Tibial nerve (tissue), 4 donors: ENCODE measurements at regions not wholly inside any gene's neighbourhood (a gene's known extent, or its start where the extent isn't known, plus 50 kb on each side); places are given as distances from the start of the nearest gene placed in this dataset.
"Not testable (repeated sequence)": the region's sequence is repeated elsewhere in the genome, so short reads cannot be mapped to it uniquely, and the experiment has no call there.

Experiments used
- DNase-seq, 2 donors: peaks; one replicate each; pipeline ENCODE4 v3.0.0-alpha.2; 2019; ENCODE audit warnings: low spot score in 2 of 2
- H3K27ac ChIP-seq, 4 donors: fragments of 200-600 bp; sonication (generic) in 3 of 4; one replicate each; pipeline ENCODE4 v1.5.1; 2017 to 2019; ENCODE audit warnings: mild to moderate bottlenecking in 1 of 4
- H3K27me3 ChIP-seq, 2 donors: fragments of 200-600 bp; sonication (generic) in 1 of 2; one replicate each; pipeline versions ENCODE4 v1.5.1 to v1.6.0; 2017 to 2019
- H3K36me3 ChIP-seq, 3 donors: fragments of 200-600 bp; sonication (generic); one replicate each; pipeline ENCODE4 v1.5.1; 2018 to 2019
- H3K4me1 ChIP-seq, 4 donors: fragments of 200-600 bp; sonication (generic) in 3 of 4; one replicate each; pipeline ENCODE4 v1.5.1; 2017 to 2019
- H3K4me3 ChIP-seq, 4 donors: fragments of 200-600 bp; sonication (generic) in 3 of 4; one replicate each; pipeline ENCODE4 v1.5.1; 2017 to 2019; ENCODE audit warnings: mild to moderate bottlenecking in 1 of 4, moderate library complexity in 1 of 4
- H3K9me3 ChIP-seq, 4 donors: fragments of 200-600 bp; sonication (generic) in 3 of 4; one replicate each; pipeline ENCODE4 v1.5.1; 2017 to 2019
- EP300 ChIP-seq, 2 donors: sonication (generic); formaldehyde crosslinking; IDR thresholded peaks; one replicate each; pipeline ENCODE4 v1.6.1; 2017; ENCODE audit warnings: antibody characterized with exemption in 2 of 2, mild to moderate bottlenecking in 1 of 2
- POLR2A ChIP-seq, 2 donors: fragments of 450-650 bp; IDR thresholded peaks; one replicate each; pipeline ENCODE4 v1.6.1; 2017; ENCODE audit warnings: antibody characterized with exemption in 2 of 2, mild to moderate bottlenecking in 2 of 2, moderate library complexity in 2 of 2
- WGBS, 2 donors: methylation state at CpG; one replicate each; pipeline ENCODE4 v1.1.5; 2018; 5-methylcytosine and 5-hydroxymethylcytosine counted together
- TF ChIP-seq, protein P1 (sequence below), 5 experiments: fragments of 200-600 bp in 3 of 5; fragments of 450-650 bp in 2 of 5; sonication (generic) in 3 of 5; IDR thresholded peaks; one replicate each; pipeline ENCODE4 v1.5.1; 2016 to 2019; ENCODE audit warnings: antibody characterized with exemption in 5 of 5, mild to moderate bottlenecking in 3 of 5, moderate library complexity in 2 of 5

DNA sequence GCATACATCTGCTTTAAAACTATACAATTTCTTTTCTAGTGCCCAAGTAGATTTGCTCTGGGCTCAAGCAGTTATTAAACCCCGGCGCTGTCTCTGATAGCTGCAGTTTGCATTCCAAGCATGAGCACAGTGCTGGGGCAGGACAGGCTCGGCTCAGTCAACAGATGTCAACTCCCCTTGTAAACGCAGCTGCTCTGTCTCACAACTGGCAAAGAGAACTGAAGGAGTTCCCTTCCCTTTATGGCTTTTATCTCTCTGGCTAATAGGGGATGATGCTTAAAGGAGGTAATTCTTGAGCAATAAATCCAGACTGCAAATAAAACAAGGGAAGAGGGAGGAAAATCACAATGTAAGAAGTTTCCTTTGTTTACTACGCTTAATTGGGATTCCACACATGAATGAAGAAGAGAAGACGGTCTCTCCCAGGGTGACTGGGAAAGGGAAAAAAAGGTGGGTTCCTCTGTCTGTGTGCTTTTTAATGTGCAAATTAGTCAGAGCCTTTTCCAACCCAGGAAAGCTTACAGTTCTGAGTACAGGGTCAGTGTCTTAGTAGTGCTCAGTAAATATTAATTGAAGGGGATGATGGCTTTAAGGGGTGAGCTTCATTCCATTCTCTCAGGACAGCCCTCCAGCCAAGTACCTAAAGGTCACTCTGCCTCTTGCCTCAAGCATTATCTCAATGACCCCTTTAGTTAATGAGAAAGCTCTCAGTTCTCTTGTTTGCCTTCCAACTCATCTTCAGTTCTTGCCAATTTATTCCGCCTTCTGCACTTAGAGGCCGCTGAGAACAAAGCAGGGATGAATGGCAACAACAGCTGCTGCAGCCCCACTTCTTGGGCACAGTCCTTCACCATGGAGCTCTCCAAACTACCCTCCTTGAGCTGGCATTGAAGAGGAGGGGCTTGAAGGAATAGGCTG lies 155.7 kb upstream of the JADE1 start:
- WGBS, 2 donors: 40 to 42% methylated on average over 8 of the region's 8 CpGs

DNA sequence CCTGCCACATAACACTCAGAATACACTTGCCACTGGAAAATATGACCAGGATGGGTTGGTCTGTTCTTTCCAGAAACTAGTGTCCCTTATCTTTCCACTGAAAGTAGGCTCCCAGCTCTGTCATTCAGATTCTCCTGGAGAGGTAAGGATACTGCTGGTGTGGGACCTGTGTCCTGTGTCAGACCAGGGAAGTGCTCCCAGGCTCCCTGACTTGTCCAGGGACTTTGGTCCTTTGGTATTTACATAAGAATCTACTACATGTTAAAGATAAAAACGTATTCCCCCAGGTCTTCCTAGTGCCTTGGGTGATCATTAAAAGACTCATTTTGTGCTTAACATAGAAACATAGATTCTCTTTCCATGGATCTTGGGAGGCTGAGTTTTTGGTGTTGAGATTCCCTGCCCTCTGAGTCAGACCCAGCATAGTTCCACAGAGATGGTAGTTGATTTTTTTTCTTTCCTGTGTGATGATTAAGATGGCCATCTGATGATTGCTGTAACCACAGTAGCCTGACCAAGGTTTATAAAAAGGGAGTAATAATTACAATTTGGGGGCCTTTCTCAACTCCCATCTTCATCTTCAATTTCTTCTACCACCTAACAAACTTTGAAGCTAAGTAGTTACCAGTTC lies 159.8 kb upstream of the JADE1 start:
- Histone ChIP-seq H3K36me3 (no peaks in the 10 kb centered on the region), H3K27ac (no peak overlapping the region), H3K4me1 (peaks cover 0 to 7% (median 3%) of the 10 kb centered on the region in 4 donors), H3K9me3 (peaks cover 0 to 7% (median 0%) of the 10 kb centered on the region in 4 donors), H3K27me3 (no peaks in the 10 kb centered on the region), H3K4me3 (no peak overlapping the region)
- no peak for TF ChIP-seq POLR2A (IDR thresholded peaks at IDR 0.05)
- no peak for TF ChIP-seq EP300 (IDR thresholded peaks at IDR 0.05)
- TF ChIP-seq, protein P1, sequence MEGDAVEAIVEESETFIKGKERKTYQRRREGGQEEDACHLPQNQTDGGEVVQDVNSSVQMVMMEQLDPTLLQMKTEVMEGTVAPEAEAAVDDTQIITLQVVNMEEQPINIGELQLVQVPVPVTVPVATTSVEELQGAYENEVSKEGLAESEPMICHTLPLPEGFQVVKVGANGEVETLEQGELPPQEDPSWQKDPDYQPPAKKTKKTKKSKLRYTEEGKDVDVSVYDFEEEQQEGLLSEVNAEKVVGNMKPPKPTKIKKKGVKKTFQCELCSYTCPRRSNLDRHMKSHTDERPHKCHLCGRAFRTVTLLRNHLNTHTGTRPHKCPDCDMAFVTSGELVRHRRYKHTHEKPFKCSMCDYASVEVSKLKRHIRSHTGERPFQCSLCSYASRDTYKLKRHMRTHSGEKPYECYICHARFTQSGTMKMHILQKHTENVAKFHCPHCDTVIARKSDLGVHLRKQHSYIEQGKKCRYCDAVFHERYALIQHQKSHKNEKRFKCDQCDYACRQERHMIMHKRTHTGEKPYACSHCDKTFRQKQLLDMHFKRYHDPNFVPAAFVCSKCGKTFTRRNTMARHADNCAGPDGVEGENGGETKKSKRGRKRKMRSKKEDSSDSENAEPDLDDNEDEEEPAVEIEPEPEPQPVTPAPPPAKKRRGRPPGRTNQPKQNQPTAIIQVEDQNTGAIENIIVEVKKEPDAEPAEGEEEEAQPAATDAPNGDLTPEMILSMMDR (IDR thresholded peaks at IDR 0.05): no peak
- DNase-seq: no peak
- 47 to 67% methylated on average over 1 of the region's 1 CpG for WGBS, 2 donors

More for the DNA sequence above, 155.7 kb upstream of the JADE1 start:
- DNase-seq: peak in 1 of 2 donors; percentile 42
- Histone ChIP-seq H3K4me3 (no peak overlapping the region), H3K4me1 (peaks cover 0 to 12% (median 6%) of the 10 kb centered on the region in 4 donors), H3K9me3 (peaks cover 0 to 8% (median 0%) of the 10 kb centered on the region in 4 donors), H3K27ac (peak overlapping the region in 3 of 4 donors; percentile 2 to 42 (median 18)), H3K36me3 (no peaks in the 10 kb centered on the region), H3K27me3 (no peaks in the 10 kb centered on the region)
- TF ChIP-seq EP300 (IDR thresholded peaks at IDR 0.05) (peak in 1 of 2 donors; percentile 35), POLR2A (IDR thresholded peaks at IDR 0.05) (no peak)
- TF ChIP-seq, protein P1 (IDR thresholded peaks at IDR 0.05): no peak

DNA sequence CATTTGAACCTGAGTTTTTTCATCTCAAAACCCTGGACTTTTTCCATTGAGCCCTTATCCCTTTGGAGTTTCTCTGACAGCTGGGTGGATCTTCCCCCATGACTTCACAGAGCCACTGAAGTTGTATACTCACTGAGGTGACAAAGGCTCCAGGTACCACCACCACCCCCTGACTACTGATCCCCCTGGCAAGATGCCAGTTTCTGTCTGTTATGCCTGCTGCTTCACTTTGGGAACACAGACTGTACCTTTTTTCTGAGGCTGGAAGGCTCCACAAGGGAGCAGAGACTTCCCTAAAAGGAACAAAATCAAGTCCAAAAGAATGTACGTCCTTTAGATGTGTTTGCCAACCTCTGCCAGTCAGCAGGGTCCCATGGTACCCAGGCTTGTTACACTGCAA lies 160.3 kb upstream of the JADE1 start:
- DNase-seq: no peak
- TF ChIP-seq POLR2A (IDR thresholded peaks at IDR 0.05): no peak
- TF ChIP-seq EP300 (IDR thresholded peaks at IDR 0.05): no peak
- TF ChIP-seq, protein P1 (IDR thresholded peaks at IDR 0.05): no peak
- Histone ChIP-seq H3K36me3 (no peaks in the 10 kb centered on the region), H3K4me1 (peaks cover 0 to 6% (median 3%) of the 10 kb centered on the region in 4 donors), H3K9me3 (peaks cover 0 to 2% (median 0%) of the 10 kb centered on the region in 4 donors), H3K27me3 (no peaks in the 10 kb centered on the region), H3K4me3 (no peak overlapping the region), H3K27ac (no peak overlapping the region)
- WGBS, 2 donors: 53 to 83% methylated on average over 1 of the region's 1 CpG

DNA sequence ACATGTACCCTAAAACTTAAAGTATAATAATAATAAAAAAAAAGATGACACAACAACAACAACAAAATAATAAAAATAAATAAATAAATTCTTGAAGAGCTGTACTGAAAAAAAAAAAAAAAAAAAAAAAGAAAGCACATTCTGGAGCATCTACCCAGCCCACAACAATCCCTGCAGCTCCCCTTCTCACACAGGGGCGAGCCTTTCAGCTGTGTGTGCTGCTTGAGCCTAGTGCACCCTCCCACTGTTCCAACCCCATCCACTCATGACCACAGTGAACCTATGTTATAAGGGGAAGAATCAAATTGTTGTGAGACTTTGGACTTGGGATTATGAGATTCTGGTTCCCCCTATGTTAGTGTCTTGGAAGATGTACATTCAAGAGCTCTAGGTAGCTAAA lies 161.5 kb upstream of the JADE1 start:
- H3K4me3 ChIP-seq: no peak overlapping the region
- no peaks in the 10 kb centered on the region for H3K9me3 ChIP-seq
- H3K36me3 ChIP-seq: no peaks in the 10 kb centered on the region
- H3K4me1 ChIP-seq: no peaks in the 10 kb centered on the region
- no peak overlapping the region for H3K27ac ChIP-seq
- 100% methylated on average over 1 of the region's 1 CpG for WGBS, 2 donors
- no peaks in the 10 kb centered on the region for H3K27me3 ChIP-seq
- no peak for DNase-seq
- TF ChIP-seq EP300 (IDR thresholded peaks at IDR 0.05) (no peak), POLR2A (IDR thresholded peaks at IDR 0.05) (no peak)
- TF ChIP-seq, protein P1 (IDR thresholded peaks at IDR 0.05): no peak

DNA sequence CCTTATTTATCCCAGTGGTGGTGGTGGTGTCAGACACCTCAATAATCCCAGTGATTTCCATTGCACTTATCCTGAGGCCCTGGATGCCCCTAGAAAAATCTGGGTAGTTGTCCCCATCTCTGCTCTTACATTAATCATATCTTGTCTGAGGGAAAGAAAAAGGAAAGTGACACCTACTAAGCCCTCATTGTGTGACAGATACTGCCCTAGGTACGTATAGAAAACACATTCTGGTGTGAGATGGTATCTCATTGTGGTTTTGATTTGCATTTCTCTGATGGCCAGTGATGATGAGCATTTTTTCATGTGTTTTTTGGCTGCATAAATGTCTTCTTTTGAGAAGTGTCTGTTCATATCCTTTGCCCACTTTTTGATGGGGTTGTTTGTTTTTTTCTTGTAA lies 162.6 kb upstream of the JADE1 start:
- H3K4me3 ChIP-seq, H3K27me3 ChIP-seq, DNase-seq, H3K4me1 ChIP-seq, H3K9me3 ChIP-seq, H3K36me3 ChIP-seq, H3K27ac ChIP-seq: not testable (repeated sequence)
- 79 to 92% methylated on average over 1 of the region's 1 CpG for WGBS, 2 donors

DNA sequence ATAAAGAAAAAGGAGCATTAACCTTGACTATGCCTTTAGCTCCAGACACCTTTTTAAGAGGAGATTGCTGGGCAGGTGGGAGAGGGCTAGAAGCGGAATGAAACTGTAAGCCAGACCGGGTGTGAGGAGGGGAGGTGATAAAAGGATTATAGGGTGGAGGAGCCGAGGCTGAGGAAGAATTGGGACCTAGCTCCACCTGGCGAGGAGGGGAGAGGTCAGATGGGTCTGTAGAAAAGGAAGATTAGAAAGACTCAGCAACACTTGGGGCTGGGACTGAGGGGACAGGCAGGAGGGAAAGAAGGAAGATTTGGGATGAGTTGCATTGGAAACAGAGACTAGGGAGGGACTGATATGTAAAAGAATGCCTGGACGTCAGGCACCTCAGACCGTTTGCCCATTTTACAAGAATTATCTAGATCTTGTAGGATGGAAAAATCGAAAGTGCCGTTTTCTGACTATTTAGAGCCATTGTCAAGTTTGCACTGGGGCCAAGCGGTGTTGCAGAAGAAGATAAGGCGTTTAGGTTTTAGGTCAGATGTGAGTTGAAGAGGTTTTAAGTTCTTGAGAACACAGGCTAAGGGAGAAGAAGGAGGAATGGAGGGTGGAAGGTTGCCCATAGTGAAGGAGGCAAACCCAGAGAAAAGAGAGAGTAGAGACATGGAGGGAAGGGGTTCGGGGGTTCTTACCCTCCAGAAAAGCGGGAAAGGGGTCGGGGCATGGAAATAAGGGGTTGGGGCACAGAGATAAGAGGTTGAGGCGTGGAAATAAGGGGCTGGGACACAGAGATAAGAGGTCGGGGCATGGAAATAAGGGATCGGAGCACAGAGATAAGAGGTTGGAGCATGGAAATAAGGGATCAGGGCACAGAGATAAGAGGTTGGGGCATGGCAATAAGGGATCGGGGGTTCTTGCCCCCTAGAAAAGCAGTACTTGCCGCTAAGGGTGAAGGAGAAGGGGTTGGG lies 164.5 kb upstream of the JADE1 start:
- H3K4me1 ChIP-seq, DNase-seq: not testable (repeated sequence)
- WGBS, 2 donors: 83% methylated on average over 18 of the region's 18 CpGs

DNA sequence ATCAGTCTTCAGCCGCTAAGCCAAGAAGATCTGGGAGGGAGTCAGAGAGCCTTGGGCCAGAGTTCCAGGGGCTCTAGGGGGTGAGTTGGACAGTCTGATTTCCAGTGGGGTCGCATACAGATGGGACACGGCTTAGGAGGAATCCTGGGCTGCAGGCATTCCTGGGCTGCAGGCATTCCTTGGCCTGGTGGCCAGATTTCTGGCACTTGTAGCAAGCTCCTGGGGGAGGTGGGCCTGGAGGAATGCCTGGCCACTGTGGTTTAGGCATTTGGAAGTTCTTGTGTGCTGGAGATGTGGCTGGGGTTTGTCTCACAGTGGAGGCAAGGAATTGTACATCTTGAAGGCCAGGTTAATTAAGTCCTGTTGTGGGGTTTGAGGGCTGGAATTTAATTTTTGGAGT lies 165.4 kb upstream of the JADE1 start:
- not testable (repeated sequence) for H3K27me3 ChIP-seq, H3K9me3 ChIP-seq, H3K4me3 ChIP-seq, DNase-seq, H3K4me1 ChIP-seq, H3K27ac ChIP-seq, H3K36me3 ChIP-seq
- 81 to 83% methylated on average over 3 of the region's 3 CpGs for WGBS, 2 donors

More for the DNA sequence above, 164.5 kb upstream of the JADE1 start:
- not testable (repeated sequence) for H3K27me3 ChIP-seq, H3K27ac ChIP-seq, H3K9me3 ChIP-seq, H3K36me3 ChIP-seq, H3K4me3 ChIP-seq

DNA sequence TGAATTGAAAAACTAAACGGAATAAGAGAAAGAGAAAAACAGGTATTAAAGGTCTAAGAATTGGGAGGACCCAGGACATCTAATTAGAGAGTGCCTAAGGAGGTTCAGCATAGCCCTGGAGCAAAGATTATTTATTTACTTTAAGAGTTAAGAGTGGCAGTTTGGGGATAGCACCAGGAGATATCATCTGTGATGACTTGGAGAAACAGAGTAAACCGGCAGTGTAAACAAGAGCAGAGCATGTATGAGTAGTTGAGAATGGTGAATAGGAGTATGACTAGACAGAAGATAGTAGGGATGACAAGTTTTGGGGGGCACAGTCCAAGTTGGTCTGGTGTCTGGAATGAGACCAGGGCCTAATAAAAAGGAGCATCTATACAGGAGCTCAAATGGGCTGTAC lies 167.9 kb upstream of the JADE1 start:
- not testable (repeated sequence) for H3K27ac ChIP-seq, H3K36me3 ChIP-seq, H3K4me1 ChIP-seq, H3K27me3 ChIP-seq, H3K4me3 ChIP-seq, H3K9me3 ChIP-seq, DNase-seq
- 92 to 96% methylated on average over 2 of the region's 2 CpGs for WGBS, 2 donors
